ENCODE measurements at regions not wholly inside any gene's neighbourhood (a gene's known extent, or its start where the extent isn't known, plus 50 kb on each side); places are given as distances from the start of the nearest gene placed in this dataset.

GRCh38 chr10:124267231-124267885 lies 151.4 kb downstream of the OAT start:
- in situ Hi-C loops (cut with HindIII; ENCODE audit: low sequenced_read_pairs), result no loop called here

- in situ Hi-C loops (cut with HindIII; ENCODE audit: low sequenced_read_pairs), result no loop called here
Measured at GRCh38 chr10:124266468-124267230, 152.1 kb downstream of the OAT start.

- in situ Hi-C loops (cut with HindIII; ENCODE audit: low sequenced_read_pairs), result no loop called here
Measured at GRCh38 chr10:124265776-124266467, 152.8 kb downstream of the OAT start.

GRCh38 chr10:124265391-124265745 lies 153.4 kb downstream of the OAT start:
- in situ Hi-C loops (cut with HindIII; ENCODE audit: low sequenced_read_pairs), result no loop called here

GRCh38 chr10:124264711-124265390 lies 153.9 kb downstream of the OAT start:
- in situ Hi-C loops (cut with HindIII; ENCODE audit: low sequenced_read_pairs), result no loop called here

GRCh38 chr10:124264271-124264670 lies 154.5 kb downstream of the OAT start:
- in situ Hi-C loops (cut with HindIII; ENCODE audit: low sequenced_read_pairs), result no loop called here

GRCh38 chr10:124263726-124264125 lies 155.0 kb downstream of the OAT start:
- in situ Hi-C loops (cut with HindIII; ENCODE audit: low sequenced_read_pairs), result no loop called here

- in situ Hi-C loops (cut with HindIII; ENCODE audit: low sequenced_read_pairs), result no loop called here
Measured at GRCh38 chr10:124262971-124263370, 155.8 kb downstream of the OAT start.

- in situ Hi-C loops (cut with HindIII; ENCODE audit: low sequenced_read_pairs), result no loop called here
Measured at GRCh38 chr10:124262234-124262865, 156.4 kb downstream of the OAT start.

GRCh38 chr10:124259139-124259825 lies 159.4 kb downstream of the OAT start:
- in situ Hi-C loops (cut with HindIII; ENCODE audit: low sequenced_read_pairs), result no loop called here

GRCh38 chr10:124257781-124258180 lies 160.9 kb downstream of the OAT start:
- in situ Hi-C loops (cut with HindIII; ENCODE audit: low sequenced_read_pairs), result no loop called here

GRCh38 chr10:124256151-124256550 lies 162.6 kb downstream of the OAT start:
- in situ Hi-C loops (cut with HindIII; ENCODE audit: low sequenced_read_pairs), result no loop called here

GRCh38 chr10:124255556-124255955 lies 162.2 kb upstream of the CHST15 start:
- in situ Hi-C loops (cut with HindIII; ENCODE audit: low sequenced_read_pairs), result no loop called here

GRCh38 chr10:124254490-124254889 lies 161.1 kb upstream of the CHST15 start:
- in situ Hi-C loops (cut with HindIII; ENCODE audit: low sequenced_read_pairs), result no loop called here

- in situ Hi-C loops (cut with HindIII; ENCODE audit: low sequenced_read_pairs), result no loop called here
Measured at GRCh38 chr10:124253006-124253405, 159.6 kb upstream of the CHST15 start.

GRCh38 chr10:124252097-124252715 lies 158.8 kb upstream of the CHST15 start:
- in situ Hi-C loops (cut with HindIII; ENCODE audit: low sequenced_read_pairs), result no loop called here

GRCh38 chr10:124251317-124252065 lies 158.1 kb upstream of the CHST15 start:
- in situ Hi-C loops (cut with HindIII; ENCODE audit: low sequenced_read_pairs), result no loop called here

- in situ Hi-C loops (cut with HindIII; ENCODE audit: low sequenced_read_pairs), result no loop called here
Measured at GRCh38 chr10:124250506-124250905, 157.1 kb upstream of the CHST15 start.

- in situ Hi-C loops (cut with HindIII; ENCODE audit: low sequenced_read_pairs), result no loop called here
Measured at GRCh38 chr10:124249812-124250432, 156.5 kb upstream of the CHST15 start.
